CD14-positive monocyte (primary cell): ENCODE measurements at regions not wholly inside any gene's neighbourhood (a gene's known extent, or its start where the extent isn't known, plus 50 kb on each side); places are given as distances from the start of the nearest gene placed in this dataset.

Experiments used
- DNase-seq, 3 donors: peaks; one replicate each; pipeline ENCODE4 v3.0.0-alpha.2; 2011 to 2022
- H2AFZ ChIP-seq: 2 replicates; pipeline ENCODE4 v1.6.0; 2012; ENCODE audit warnings: mild to moderate bottlenecking, low read depth, low read length, inconsistent platforms; ENCODE audit not compliant: insufficient read depth, poor library complexity, severe bottlenecking
- H3K27ac ChIP-seq, 2 donors: 1 replicate in 1 of 2; 2 replicates in 1 of 2; pipeline ENCODE4 v1.5.1; 2012 to 2013; ENCODE audit warnings: low read length in 2 of 2, control low read depth in 1 of 2, inconsistent platforms in 1 of 2, low read depth in 1 of 2, mild to moderate bottlenecking in 1 of 2
- H3K27me3 ChIP-seq, 2 donors: one replicate each; pipeline versions ENCODE4 v1.6.0 to v1.6.1; 2011 to 2013; ENCODE audit warnings: low read length in 2 of 2; ENCODE audit not compliant: control insufficient read depth in 2 of 2, insufficient read depth in 2 of 2
- H3K36me3 ChIP-seq, 2 donors: replicated peaks in 1 of 2; 1 replicate in 1 of 2; 2 replicates in 1 of 2; pipeline versions ENCODE4 v1.5.1 to v1.6.1; 2012 to 2013; ENCODE audit warnings: low read length in 2 of 2, control low read depth in 1 of 2, inconsistent platforms in 1 of 2, mild to moderate bottlenecking in 1 of 2; ENCODE audit not compliant: insufficient read depth in 2 of 2, control insufficient read depth in 1 of 2
- H3K4me1 ChIP-seq, 2 donors: 1 replicate in 1 of 2; 2 replicates in 1 of 2; pipeline versions ENCODE4 v1.5.1 to v1.6.1; 2012 to 2013; ENCODE audit warnings: low read length in 2 of 2, control low read depth in 1 of 2, inconsistent platforms in 1 of 2, mild to moderate bottlenecking in 1 of 2, moderate library complexity in 1 of 2; ENCODE audit not compliant: insufficient read depth in 2 of 2, control insufficient read depth in 1 of 2
- H3K4me2 ChIP-seq: replicated peaks from 2 replicates; pipeline ENCODE3; 2012; ENCODE audit warnings: low read length, moderate library complexity, mild to moderate bottlenecking; ENCODE audit not compliant: poor library complexity, severe bottlenecking; ENCODE audit errors: extremely low read depth
- H3K4me3 ChIP-seq, 3 experiments: fragments of 200-600 bp in 1 of 3; sonication (generic) in 1 of 3; replicated peaks in 1 of 3; 1 replicate in 2 of 3; 2 replicates in 1 of 3; pipeline ENCODE4 v1.5.1; 2011 to 2013; ENCODE audit warnings: low read length in 3 of 3, mild to moderate bottlenecking in 3 of 3, control low read depth in 2 of 3, low read depth in 2 of 3, inconsistent platforms in 1 of 3, moderate library complexity in 1 of 3
- H3K79me2 ChIP-seq: 2 replicates; pipeline ENCODE4 v1.6.0; 2012; ENCODE audit warnings: mild to moderate bottlenecking, control low read depth, inconsistent platforms, low read length, moderate library complexity; ENCODE audit not compliant: insufficient read depth
- H3K9ac ChIP-seq: 2 replicates; pipeline ENCODE4 v1.6.0; 2017; ENCODE audit warnings: low read length, mild to moderate bottlenecking; ENCODE audit not compliant: insufficient read depth, poor library complexity, severe bottlenecking
- H3K9me3 ChIP-seq, 2 donors: replicated peaks in 1 of 2; 1 replicate in 1 of 2; 2 replicates in 1 of 2; pipeline versions ENCODE4 v1.5.1 to v1.6.1; 2012 to 2013; ENCODE audit warnings: low read length in 2 of 2, control low read depth in 1 of 2; ENCODE audit not compliant: control insufficient read depth in 1 of 2, insufficient read depth in 1 of 2
- H4K20me1 ChIP-seq: 2 replicates; pipeline ENCODE4 v1.6.0; 2012; ENCODE audit warnings: mild to moderate bottlenecking, low read length, control low read depth, moderate library complexity; ENCODE audit not compliant: insufficient read depth
- H3K27ac Mint-ChIP-seq, 7 donors: one replicate each; pipeline ENCODE4 v1.8.0; 2020; ENCODE audit warnings: mild to moderate bottlenecking in 7 of 7, mixed read lengths in 7 of 7, moderate library complexity in 6 of 7, inconsistent platforms in 2 of 7
- H3K27me3 Mint-ChIP-seq, 3 donors: one replicate each; pipeline ENCODE4 v1.8.0; 2021 to 2022; ENCODE audit warnings: low read depth in 3 of 3, mild to moderate bottlenecking in 3 of 3, mixed read lengths in 3 of 3, moderate library complexity in 3 of 3, inconsistent platforms in 1 of 3
- H3K36me3 Mint-ChIP-seq, 2 donors: one replicate each; pipeline ENCODE4 v1.8.0; 2020; ENCODE audit warnings: mixed read lengths in 2 of 2, inconsistent platforms in 1 of 2, mild to moderate bottlenecking in 1 of 2
- H3K4me1 Mint-ChIP-seq: one replicate; pipeline ENCODE4 v1.8.0; 2020; ENCODE audit warnings: mild to moderate bottlenecking, mixed read lengths
- H3K4me3 Mint-ChIP-seq, 2 donors: one replicate each; pipeline ENCODE4 v1.8.0; 2020; ENCODE audit warnings: mild to moderate bottlenecking in 2 of 2, mixed read lengths in 2 of 2, moderate library complexity in 1 of 2
- H3K9me3 Mint-ChIP-seq, 7 donors: one replicate each; pipeline ENCODE4 v1.8.0; 2020 to 2022; ENCODE audit warnings: mixed read lengths in 7 of 7, mild to moderate bottlenecking in 6 of 7, moderate library complexity in 6 of 7, inconsistent platforms in 2 of 7
- WGBS: methylation state at CpG from one replicate; pipeline ENCODE4 v1.1.5; 2013; ENCODE audit warnings: missing lambda C conversion rate; ENCODE audit not compliant: insufficient coverage; 5-methylcytosine and 5-hydroxymethylcytosine counted together
- intact Hi-C, 2 donors: fragments of 100-400 bp; cut with micrococcal nuclease; formaldehyde crosslinking; loops; one replicate each; pipeline versions ENCODE4 v1.15.0 to v1.15.1; 2023
- TF ChIP-seq, protein P1 (sequence below): fragments of 200-600 bp; IDR thresholded peaks from one replicate; pipeline ENCODE4 v1.8.0; 2022; ENCODE audit warnings: antibody characterized with exemption, mild to moderate bottlenecking

DNA sequence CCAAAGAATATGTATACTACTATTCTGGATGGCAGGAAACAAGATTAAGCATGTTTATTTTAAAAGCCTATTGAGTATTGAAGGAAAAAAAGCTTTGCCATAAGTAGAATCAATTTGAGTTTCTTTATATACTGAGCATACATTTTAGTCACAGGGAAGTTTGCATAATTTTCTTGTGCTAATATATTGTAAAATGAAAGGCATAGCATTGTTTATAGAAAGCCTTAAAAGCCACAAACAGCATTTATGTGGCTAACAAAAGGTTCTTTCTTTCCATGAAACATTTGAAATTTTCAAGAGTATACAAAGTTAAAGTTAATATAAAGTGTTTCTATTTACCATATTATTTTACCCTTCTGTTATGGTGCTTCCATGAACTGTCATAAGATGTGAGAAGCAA lies 1133.8 kb upstream of the PCDH10 start:
- H3K36me3 Mint-ChIP-seq = no peaks in the 10 kb centered on the region
- Histone ChIP-seq H3K27ac (no peak overlapping the region), H3K4me1 (no peaks in the 10 kb centered on the region), H3K4me3 (no peak overlapping the region), H3K36me3 (no peaks in the 10 kb centered on the region), H3K79me2 (no peaks in the 10 kb centered on the region), H3K27me3 (no peaks in the 10 kb centered on the region), H2AFZ (no peak overlapping the region), H3K9me3 (no peaks in the 10 kb centered on the region), H3K9ac (no peak overlapping the region), H3K4me2 (no peak overlapping the region), H4K20me1 (no peaks in the 10 kb centered on the region)
- H3K4me1 Mint-ChIP-seq = no peaks in the 10 kb centered on the region
- no peak overlapping the region for H3K27ac Mint-ChIP-seq
- H3K4me3 Mint-ChIP-seq = no peak overlapping the region
- no peaks in the 10 kb centered on the region for H3K27me3 Mint-ChIP-seq
- TF ChIP-seq, protein P1, sequence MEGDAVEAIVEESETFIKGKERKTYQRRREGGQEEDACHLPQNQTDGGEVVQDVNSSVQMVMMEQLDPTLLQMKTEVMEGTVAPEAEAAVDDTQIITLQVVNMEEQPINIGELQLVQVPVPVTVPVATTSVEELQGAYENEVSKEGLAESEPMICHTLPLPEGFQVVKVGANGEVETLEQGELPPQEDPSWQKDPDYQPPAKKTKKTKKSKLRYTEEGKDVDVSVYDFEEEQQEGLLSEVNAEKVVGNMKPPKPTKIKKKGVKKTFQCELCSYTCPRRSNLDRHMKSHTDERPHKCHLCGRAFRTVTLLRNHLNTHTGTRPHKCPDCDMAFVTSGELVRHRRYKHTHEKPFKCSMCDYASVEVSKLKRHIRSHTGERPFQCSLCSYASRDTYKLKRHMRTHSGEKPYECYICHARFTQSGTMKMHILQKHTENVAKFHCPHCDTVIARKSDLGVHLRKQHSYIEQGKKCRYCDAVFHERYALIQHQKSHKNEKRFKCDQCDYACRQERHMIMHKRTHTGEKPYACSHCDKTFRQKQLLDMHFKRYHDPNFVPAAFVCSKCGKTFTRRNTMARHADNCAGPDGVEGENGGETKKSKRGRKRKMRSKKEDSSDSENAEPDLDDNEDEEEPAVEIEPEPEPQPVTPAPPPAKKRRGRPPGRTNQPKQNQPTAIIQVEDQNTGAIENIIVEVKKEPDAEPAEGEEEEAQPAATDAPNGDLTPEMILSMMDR = no peak
- no peak for DNase-seq
- intact Hi-C loops = no loop called here
- peaks cover 0 to 6% (median 0%) of the 10 kb centered on the region in 7 donors for H3K9me3 Mint-ChIP-seq

DNA sequence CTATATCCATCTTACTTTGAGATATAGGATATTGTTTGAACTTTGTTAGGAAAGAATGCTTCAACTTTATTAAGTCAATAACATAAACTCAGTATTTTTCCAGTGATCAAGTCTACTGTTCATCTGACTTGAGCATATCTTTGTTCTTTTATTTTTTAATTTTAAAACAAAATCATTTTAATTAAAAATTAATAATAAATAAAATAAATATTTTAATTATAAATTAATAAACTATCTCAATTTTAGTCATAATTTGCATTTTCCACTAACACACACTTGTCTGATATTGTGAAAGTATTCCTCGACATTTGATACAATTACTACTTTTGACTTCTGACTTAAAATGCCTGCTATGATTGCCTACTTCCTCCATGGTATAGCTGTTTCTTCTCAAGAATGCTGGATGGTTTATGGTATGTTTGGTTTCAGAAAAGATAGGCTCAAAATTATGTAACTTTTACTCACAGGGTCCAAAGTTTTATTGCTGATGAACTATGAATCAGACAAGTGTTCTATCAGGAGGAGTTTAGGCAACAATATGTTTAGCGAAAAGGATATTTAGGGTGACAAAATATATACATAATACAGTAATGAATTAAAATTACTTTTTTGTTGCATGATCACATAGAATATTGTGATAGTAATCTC lies 1132.3 kb upstream of the PCDH10 start:
- H3K36me3 ChIP-seq = no peaks in the 10 kb centered on the region
- WGBS = no CpG with 5 or more reads among the region's 2 CpGs
- H3K4me3 Mint-ChIP-seq = no peak overlapping the region
- no peak overlapping the region for H3K4me2 ChIP-seq
- no peaks in the 10 kb centered on the region for H4K20me1 ChIP-seq
- no peaks in the 10 kb centered on the region for H3K4me1 ChIP-seq
- no peaks in the 10 kb centered on the region for H3K36me3 Mint-ChIP-seq
- peaks cover 0 to 6% (median 0%) of the 10 kb centered on the region in 7 donors for H3K9me3 Mint-ChIP-seq
- H3K27ac Mint-ChIP-seq = no peak overlapping the region
- no peak overlapping the region for H3K9ac ChIP-seq
- no peak overlapping the region for H3K27ac ChIP-seq
- no peaks in the 10 kb centered on the region for H3K27me3 Mint-ChIP-seq
- TF ChIP-seq, protein P1 = no peak
- no peak for DNase-seq
- no peak overlapping the region for H2AFZ ChIP-seq
- H3K79me2 ChIP-seq = no peaks in the 10 kb centered on the region
- intact Hi-C loops = no loop called here
- H3K4me1 Mint-ChIP-seq = no peaks in the 10 kb centered on the region
- H3K27me3 ChIP-seq = no peaks in the 10 kb centered on the region
- no peaks in the 10 kb centered on the region for H3K9me3 ChIP-seq
- no peak overlapping the region for H3K4me3 ChIP-seq
